HG02884 (cell line): ENCODE measurements at regions not wholly inside any gene's neighbourhood (a gene's known extent, or its start where the extent isn't known, plus 50 kb on each side); places are given as distances from the start of the nearest gene placed in this dataset.

Experiments used
- ATAC-seq: cut with Tn5 transposase; IDR thresholded peaks from one replicate; pipeline ENCODE4 v1.9.1; 2021; ENCODE audit warnings: mild to moderate bottlenecking, moderate library complexity; ENCODE audit not compliant: unreplicated experiment

- no peak for ATAC-seq
These were observed 134.5 kb upstream of the CCDC68 start for GRCh38 chr18:55093808-55094207.

GRCh38 chr18:55093295-55093694 is 134.0 kb upstream of the CCDC68 start:
- ATAC-seq: no peak

GRCh38 chr18:55092166-55092565 is 132.9 kb upstream of the CCDC68 start:
- ATAC-seq: no peak

GRCh38 chr18:55090564-55091188 is 131.4 kb upstream of the CCDC68 start:
- ATAC-seq: no peak

- ATAC-seq: no peak
These were observed 130.3 kb upstream of the CCDC68 start for GRCh38 chr18:55089610-55090009.

- ATAC-seq: no peak
These were observed 129.3 kb upstream of the CCDC68 start for GRCh38 chr18:55088561-55088960.

GRCh38 chr18:55088000-55088401 is 128.7 kb upstream of the CCDC68 start:
- peak; percentile 51 for ATAC-seq

- ATAC-seq: no peak
These were observed 127.6 kb upstream of the CCDC68 start for GRCh38 chr18:55086906-55087305.

GRCh38 chr18:55085557-55086285 is 126.5 kb upstream of the CCDC68 start:
- peak; percentile 35 for ATAC-seq

GRCh38 chr18:55084550-55084949 is 125.3 kb upstream of the CCDC68 start:
- no peak for ATAC-seq

GRCh38 chr18:55083461-55083860 is 124.2 kb upstream of the CCDC68 start:
- ATAC-seq: no peak

GRCh38 chr18:55079481-55080355 is 120.5 kb upstream of the CCDC68 start:
- ATAC-seq: no peak

- ATAC-seq: no peak
These were observed 119.8 kb upstream of the CCDC68 start for GRCh38 chr18:55079067-55079466.

- ATAC-seq: no peak
These were observed 119.2 kb upstream of the CCDC68 start for GRCh38 chr18:55078303-55078932.

GRCh38 chr18:55076643-55077218 is 117.5 kb upstream of the CCDC68 start:
- ATAC-seq: no peak

GRCh38 chr18:55073834-55074233 is 114.6 kb upstream of the CCDC68 start:
- ATAC-seq: no peak

GRCh38 chr18:55073116-55073515 is 113.9 kb upstream of the CCDC68 start:
- no peak for ATAC-seq

- no peak for ATAC-seq
These were observed 113.4 kb upstream of the CCDC68 start for GRCh38 chr18:55072698-55073097.

GRCh38 chr18:55072181-55072580 is 112.9 kb upstream of the CCDC68 start:
- no peak for ATAC-seq

GRCh38 chr18:55069497-55069896 is 110.2 kb upstream of the CCDC68 start:
- peak; percentile 68 for ATAC-seq

GRCh38 chr18:55064760-55065159 is 105.5 kb upstream of the CCDC68 start:
- ATAC-seq: peak; percentile 56
